ENCODE measurements at regions not wholly inside any gene's neighbourhood (a gene's known extent, or its start where the extent isn't known, plus 50 kb on each side); places are given as distances from the start of the nearest gene placed in this dataset.

DNA sequence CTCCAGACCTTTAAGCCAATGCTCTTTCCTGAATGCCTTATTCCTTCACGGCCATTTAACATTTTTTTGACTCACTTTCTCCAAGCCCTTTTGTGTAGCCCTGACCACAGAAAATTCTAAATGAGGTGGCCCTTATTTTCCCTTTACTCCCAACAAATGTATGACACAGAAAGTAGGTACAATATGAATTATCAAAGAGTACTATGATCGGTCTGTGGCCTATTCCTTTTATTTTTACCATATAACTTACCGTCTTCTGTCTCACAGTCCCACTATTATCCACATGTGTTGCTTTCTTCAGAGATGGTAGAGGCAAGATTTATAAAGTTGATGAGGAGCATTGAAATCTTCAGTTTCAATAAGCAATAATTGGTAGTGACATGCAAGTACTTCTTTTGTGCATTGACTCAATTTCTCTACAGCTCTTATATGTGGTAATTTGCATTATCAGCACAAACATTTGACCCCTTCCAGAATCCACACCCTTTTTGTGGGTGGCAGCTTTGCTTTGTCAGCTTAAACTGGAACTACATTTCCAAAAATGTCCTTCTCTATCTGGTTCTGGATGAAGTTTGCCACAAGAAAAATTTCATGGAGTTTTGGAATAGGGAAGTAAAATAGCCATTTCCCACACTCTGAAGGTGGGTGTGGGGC lies 143.8 kb upstream of the GADL1 start:
- no peak overlapping the region for H3K4me3 Mint-ChIP-seq
- no peak for DNase-seq (ENCODE audit: low spot score in 2 of 2, unreplicated experiment in 2 of 2)
- no peaks in the 10 kb centered on the region for H3K27me3 Mint-ChIP-seq (ENCODE audit: low read depth)
- no peak for TF ChIP-seq CTCF (IDR thresholded peaks at IDR 0.05; ENCODE audit: unreplicated experiment)
- peaks cover 28% of the 10 kb centered on the region for H3K9me3 Mint-ChIP-seq
- no peak overlapping the region for H3K27ac Mint-ChIP-seq
- no peaks in the 10 kb centered on the region for H3K36me3 Mint-ChIP-seq
- peaks cover 26% of the 10 kb centered on the region for H3K4me1 Mint-ChIP-seq

DNA sequence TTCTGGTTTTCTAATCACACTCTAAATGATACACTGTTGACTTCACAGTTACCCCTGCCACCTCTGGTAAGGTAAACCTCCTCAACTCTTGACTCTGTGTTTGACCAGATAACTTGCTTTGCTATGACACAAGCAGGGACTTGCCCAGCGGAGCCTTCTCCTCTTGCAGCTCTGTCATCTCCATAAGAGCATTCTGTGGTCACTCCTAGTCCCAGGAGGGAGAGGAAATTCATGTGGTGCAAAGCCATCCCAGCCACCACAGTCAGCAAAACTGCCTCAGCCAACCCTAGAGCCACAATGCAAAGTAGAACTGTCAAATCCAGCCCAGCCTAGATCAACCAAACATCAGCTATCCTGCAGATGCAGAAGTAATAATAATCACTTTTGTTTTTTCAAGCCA lies 144.7 kb upstream of the GADL1 start:
- TF ChIP-seq CTCF (IDR thresholded peaks at IDR 0.05; ENCODE audit: unreplicated experiment), result no peak
- no peak for DNase-seq (ENCODE audit: low spot score in 2 of 2, unreplicated experiment in 2 of 2)
- Mint-ChIP-seq H3K9me3 (peaks cover 30% of the 10 kb centered on the region), H3K27ac (no peak overlapping the region), H3K27me3 (ENCODE audit: low read depth) (no peaks in the 10 kb centered on the region), H3K4me3 (no peak overlapping the region), H3K36me3 (peaks cover 3% of the 10 kb centered on the region), H3K4me1 (peaks cover 26% of the 10 kb centered on the region)

GRCh38 chr3:31041161-31041978 lies 146.9 kb upstream of the GADL1 start:
- TF ChIP-seq CTCF (IDR thresholded peaks at IDR 0.05; ENCODE audit: unreplicated experiment), result no peak
- DNase-seq (ENCODE audit: low spot score in 2 of 2, unreplicated experiment in 2 of 2), result no peak
- Mint-ChIP-seq H3K4me3 (no peak overlapping the region), H3K27ac (peak overlapping the region; percentile 78), H3K9me3 (peaks cover 18% of the 10 kb centered on the region), H3K4me1 (peaks cover 24% of the 10 kb centered on the region), H3K36me3 (peaks cover 3% of the 10 kb centered on the region), H3K27me3 (ENCODE audit: low read depth) (no peaks in the 10 kb centered on the region)

- Mint-ChIP-seq H3K4me1 (peaks cover 27% of the 10 kb centered on the region), H3K36me3 (peaks cover 3% of the 10 kb centered on the region), H3K4me3 (no peak overlapping the region), H3K9me3 (peaks cover 18% of the 10 kb centered on the region), H3K27ac (no peak overlapping the region), H3K27me3 (ENCODE audit: low read depth) (no peaks in the 10 kb centered on the region)
- DNase-seq (ENCODE audit: low spot score in 2 of 2, unreplicated experiment in 2 of 2), result no peak
- no peak for TF ChIP-seq CTCF (IDR thresholded peaks at IDR 0.05; ENCODE audit: unreplicated experiment)
Observed at GRCh38 chr3:31043184-31043819, 148.8 kb upstream of the GADL1 start.

DNA sequence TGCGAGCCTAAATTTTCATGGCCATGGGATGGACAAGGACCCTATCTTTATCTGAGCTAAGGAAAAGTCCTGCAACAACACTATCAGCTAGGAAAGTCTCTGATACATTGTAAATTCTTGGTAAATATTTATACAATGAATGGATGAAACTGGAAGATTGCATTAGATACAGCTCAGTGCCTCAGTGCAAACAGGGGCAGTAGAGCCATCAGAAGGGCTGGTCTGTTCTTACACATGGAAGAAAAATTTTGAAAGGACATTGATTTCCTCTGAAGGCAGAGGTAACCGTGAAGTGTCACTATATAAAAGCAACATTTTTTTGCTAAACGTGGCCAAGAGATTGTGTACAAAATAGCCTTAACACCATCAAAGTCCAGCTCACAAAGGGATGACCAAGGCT lies 153.2 kb upstream of the GADL1 start:
- H3K36me3 Mint-ChIP-seq, result peaks cover 4% of the 10 kb centered on the region
- no peak overlapping the region for H3K27ac Mint-ChIP-seq
- no peak for DNase-seq (ENCODE audit: low spot score in 2 of 2, unreplicated experiment in 2 of 2)
- H3K4me3 Mint-ChIP-seq, result no peak overlapping the region
- peaks cover 22% of the 10 kb centered on the region for H3K9me3 Mint-ChIP-seq
- H3K4me1 Mint-ChIP-seq, result peaks cover 3% of the 10 kb centered on the region
- no peaks in the 10 kb centered on the region for H3K27me3 Mint-ChIP-seq (ENCODE audit: low read depth)
- no peak for TF ChIP-seq CTCF (IDR thresholded peaks at IDR 0.05; ENCODE audit: unreplicated experiment)
